ENCODE measurements at regions not wholly inside any gene's neighbourhood (a gene's known extent, or its start where the extent isn't known, plus 50 kb on each side); places are given as distances from the start of the nearest gene placed in this dataset.

DNA sequence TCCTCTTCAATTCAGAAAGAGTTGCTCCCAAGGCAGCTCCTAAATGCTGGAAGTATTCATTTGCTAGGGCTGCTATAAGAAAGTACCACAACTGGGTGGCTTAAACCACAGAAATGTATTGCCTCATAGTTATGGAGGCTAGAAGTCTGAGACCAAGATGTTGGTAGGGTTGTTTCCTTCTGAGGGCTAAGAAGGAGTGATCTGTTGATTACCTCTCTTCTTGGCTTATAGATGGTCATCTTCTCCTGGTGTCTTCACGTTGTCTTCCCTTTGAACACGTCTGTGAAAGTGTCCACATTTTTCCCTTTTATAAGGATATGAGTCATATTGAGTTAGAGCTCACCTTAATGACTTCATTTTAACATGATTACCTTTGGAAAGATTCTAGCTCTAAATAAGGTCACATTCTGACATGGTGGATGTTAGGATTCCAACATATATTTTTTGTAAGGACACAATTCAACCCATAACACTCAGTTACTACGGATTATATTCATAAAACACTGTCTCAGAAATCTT lies 266.3 kb downstream of the SPATA18 start:
- H2AFZ ChIP-seq (ENCODE audit: low read depth, low read length): no peak overlapping the region
- H3K79me2 ChIP-seq (ENCODE audit: control insufficient read depth, insufficient read depth, low read length): no peaks in the 10 kb centered on the region
- BruUV-seq (replicated peaks): no TSS peak
- H3K36me3 ChIP-seq (ENCODE audit: control insufficient read depth in 2 of 2, extremely low read depth in 1 of 2, insufficient read depth in 2 of 2, low read length in 2 of 2): no peaks in the 10 kb centered on the region
- intact Hi-C loops (cut with micrococcal nuclease): no loop called here
- H3K9me1 ChIP-seq (replicated peaks; ENCODE audit: control insufficient read depth, extremely low read depth, insufficient read depth, low read length): no peaks in the 10 kb centered on the region
- no peaks in the 10 kb centered on the region for H4K20me1 ChIP-seq (replicated peaks; ENCODE audit: control insufficient read depth, extremely low read depth, insufficient read depth, low read length)
- no peak for DNase-seq (ENCODE audit: low read depth, low spot score)
- no peak for FAIRE-seq
- POLR2A ChIA-PET: no interaction called here
- CTCF ChIA-PET: no interaction called here
- dilution Hi-C loops (cut with MboI; ENCODE audit: extremely low pct_ligation_motif_present, low sequenced_read_pairs): no loop called here
- H3K9me3 ChIP-seq (replicated peaks; ENCODE audit: control insufficient read depth, insufficient read depth, low read length): no peaks in the 10 kb centered on the region
- H3K27me3 ChIP-seq (ENCODE audit: control insufficient read depth in 2 of 2, insufficient read depth in 2 of 2, low read length in 2 of 2): no peaks in the 10 kb centered on the region
- no peak overlapping the region for H3K27ac ChIP-seq (ENCODE audit: insufficient read depth, low read depth, low read length)
- H3K9ac ChIP-seq (replicated peaks; ENCODE audit: extremely low read depth, insufficient read depth, low read length): no peak overlapping the region
- TF ChIP-seq EZH2 (IDR thresholded peaks at IDR 0.05; ENCODE audit: borderline replicate concordance, low read depth, low read length, severe bottlenecking) (no peak), MYC (IDR thresholded peaks at IDR 0.05; ENCODE audit: low read depth, low read length) (no peak), POLR2AphosphoS5 (IDR thresholded peaks at IDR 0.05; ENCODE audit: insufficient read depth, low read depth, low read length) (no peak), FOS (IDR thresholded peaks at IDR 0.05; ENCODE audit: borderline replicate concordance, insufficient read depth, low read length) (no peak), JUN (IDR thresholded peaks at IDR 0.05; ENCODE audit: borderline replicate concordance, insufficient read depth, insufficient read length, low read depth) (no peak), POLR2A (IDR thresholded peaks at IDR 0.05; ENCODE audit: low read depth, low read length) (no peak), GATA2 (IDR thresholded peaks at IDR 0.05; ENCODE audit: insufficient read depth, insufficient read length, low read depth, low read length) (no peak)
- TF ChIP-seq, protein P1, sequence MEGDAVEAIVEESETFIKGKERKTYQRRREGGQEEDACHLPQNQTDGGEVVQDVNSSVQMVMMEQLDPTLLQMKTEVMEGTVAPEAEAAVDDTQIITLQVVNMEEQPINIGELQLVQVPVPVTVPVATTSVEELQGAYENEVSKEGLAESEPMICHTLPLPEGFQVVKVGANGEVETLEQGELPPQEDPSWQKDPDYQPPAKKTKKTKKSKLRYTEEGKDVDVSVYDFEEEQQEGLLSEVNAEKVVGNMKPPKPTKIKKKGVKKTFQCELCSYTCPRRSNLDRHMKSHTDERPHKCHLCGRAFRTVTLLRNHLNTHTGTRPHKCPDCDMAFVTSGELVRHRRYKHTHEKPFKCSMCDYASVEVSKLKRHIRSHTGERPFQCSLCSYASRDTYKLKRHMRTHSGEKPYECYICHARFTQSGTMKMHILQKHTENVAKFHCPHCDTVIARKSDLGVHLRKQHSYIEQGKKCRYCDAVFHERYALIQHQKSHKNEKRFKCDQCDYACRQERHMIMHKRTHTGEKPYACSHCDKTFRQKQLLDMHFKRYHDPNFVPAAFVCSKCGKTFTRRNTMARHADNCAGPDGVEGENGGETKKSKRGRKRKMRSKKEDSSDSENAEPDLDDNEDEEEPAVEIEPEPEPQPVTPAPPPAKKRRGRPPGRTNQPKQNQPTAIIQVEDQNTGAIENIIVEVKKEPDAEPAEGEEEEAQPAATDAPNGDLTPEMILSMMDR (IDR thresholded peaks at IDR 0.05; ENCODE audit: extremely low read depth in 1 of 2, insufficient read depth in 1 of 2, low read depth in 1 of 2, low read length in 2 of 2): no peak
- TF ChIP-seq, protein P2, sequence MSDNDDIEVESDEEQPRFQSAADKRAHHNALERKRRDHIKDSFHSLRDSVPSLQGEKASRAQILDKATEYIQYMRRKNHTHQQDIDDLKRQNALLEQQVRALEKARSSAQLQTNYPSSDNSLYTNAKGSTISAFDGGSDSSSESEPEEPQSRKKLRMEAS (IDR thresholded peaks at IDR 0.05; ENCODE audit: insufficient read depth, insufficient read length): no peak
- H3K4me3 ChIP-seq (replicated peaks in 1 of 3; ENCODE audit: insufficient read depth in 1 of 3, low read depth in 1 of 3, low read length in 3 of 3): no peak overlapping the region
- H3K4me2 ChIP-seq (ENCODE audit: insufficient read depth, low read length): no peak overlapping the region
- no peaks in the 10 kb centered on the region for H3K4me1 ChIP-seq (ENCODE audit: control insufficient read depth, extremely low read depth, insufficient read depth, low read length)
